ENCODE measurements at regions not wholly inside any gene's neighbourhood (a gene's known extent, or its start where the extent isn't known, plus 50 kb on each side); places are given as distances from the start of the nearest gene placed in this dataset.
"Not testable (repeated sequence)": the region's sequence is repeated elsewhere in the genome, so short reads cannot be mapped to it uniquely, and the experiment has no call there.

DNA sequence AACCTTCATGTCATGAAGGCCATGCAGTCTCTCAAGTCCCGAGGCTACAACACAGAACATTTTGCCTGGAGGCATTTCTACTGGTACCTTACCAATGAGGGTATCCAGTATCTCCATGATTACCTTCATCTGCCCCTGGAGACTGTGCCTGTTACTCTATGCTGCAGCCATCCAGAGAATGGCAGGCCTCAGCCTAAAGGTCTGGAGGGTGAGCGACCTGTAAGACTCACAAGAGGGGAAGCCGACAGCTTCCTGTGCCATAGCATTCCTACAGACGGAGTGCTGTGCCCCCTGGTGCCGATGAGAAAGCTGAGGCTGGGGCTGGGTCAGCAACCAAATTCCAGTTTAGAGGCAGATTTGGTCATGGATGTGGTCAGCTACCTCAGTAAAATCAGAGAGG, 51.3 kb upstream of the CADPS start:
- no peak for DNase-seq

DNA sequence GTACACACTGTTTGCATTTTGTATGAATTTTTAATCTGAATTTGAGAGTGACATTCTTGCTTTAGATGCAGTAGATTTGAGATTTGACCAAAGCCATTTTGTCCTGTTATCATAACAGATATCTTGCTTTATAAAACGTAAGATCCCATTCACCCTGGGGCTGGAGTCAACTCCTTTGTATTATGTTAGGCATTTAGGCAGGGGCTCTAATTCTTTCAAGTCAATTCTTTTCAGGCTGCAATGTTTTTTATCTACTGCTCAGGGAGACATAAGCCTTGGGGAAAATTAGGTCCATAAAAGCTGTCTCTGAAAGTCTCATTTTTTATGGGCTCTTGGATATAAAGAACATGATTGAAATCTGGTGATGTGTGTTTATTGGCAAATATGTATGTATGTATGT, 53.0 kb upstream of the CADPS start:
- no peak for DNase-seq

DNA sequence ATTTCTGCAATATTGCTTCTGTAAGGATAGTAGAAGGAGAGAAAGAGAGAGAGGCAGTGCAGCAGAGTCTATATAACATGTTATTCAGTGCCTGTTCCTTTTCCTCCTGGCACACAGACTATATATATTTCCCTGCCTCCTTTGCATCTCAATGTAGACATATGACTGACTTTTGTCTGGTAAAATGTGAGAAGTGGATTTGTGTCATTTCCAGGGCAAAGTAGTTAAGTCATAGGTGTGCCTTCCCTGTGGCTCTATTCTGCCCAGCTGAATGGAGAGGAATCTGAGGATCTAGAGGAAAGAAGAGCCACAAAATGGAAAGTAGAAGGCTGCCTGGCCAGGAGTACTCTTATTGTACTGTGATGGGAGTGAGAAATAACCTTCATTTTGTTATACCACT, 54.6 kb upstream of the CADPS start:
- no peak for DNase-seq

DNA sequence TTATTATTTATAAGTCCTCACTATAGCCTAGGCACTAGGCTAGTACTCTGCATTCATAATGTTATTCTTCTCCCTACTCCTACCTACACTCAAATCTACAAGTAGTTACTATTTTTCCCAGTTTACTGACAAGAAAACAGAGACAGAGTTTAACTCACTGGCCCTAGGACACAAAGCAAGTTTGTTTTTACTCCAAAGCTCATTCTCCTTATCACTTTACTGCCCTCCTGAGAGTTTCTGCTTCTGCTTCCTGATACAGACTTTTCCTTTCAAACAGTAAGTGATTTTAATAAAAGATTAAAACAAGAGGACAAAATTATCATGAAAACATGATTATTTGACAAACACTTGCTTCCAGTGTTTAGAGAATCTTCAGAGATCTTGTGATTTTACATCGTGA, 60.6 kb upstream of the CADPS start:
- no peak for DNase-seq

DNA sequence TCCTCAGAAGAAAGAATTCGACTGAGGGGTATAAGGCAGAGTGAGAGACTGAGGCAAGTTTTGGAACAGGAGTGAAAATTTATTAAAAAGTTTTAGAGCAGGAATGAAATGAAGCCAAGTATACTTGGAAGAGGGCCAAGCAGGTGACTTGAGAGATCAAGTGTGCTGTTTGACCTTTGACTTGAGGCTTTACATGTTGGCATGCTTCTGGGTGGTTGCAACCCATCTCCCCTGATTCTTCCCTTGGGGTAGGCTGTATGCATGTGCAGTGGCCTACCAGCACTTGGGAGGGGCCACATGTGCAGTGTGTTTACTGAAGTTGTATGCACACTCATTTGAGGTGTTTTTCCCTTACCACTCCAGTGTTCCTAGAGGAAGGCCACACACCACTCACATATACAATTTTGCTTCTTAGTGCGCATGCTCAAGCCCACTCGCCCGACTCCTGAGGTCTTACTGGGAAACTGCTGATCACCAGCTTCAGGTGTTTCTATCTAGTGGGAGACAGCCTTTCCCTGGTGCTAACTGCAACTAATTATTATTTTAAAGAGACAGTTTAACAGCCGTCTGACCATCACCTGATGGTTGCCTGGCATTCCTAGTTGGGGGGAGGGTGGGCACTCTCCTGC, 61.5 kb upstream of the CADPS start:
- DNase-seq = no peak

DNA sequence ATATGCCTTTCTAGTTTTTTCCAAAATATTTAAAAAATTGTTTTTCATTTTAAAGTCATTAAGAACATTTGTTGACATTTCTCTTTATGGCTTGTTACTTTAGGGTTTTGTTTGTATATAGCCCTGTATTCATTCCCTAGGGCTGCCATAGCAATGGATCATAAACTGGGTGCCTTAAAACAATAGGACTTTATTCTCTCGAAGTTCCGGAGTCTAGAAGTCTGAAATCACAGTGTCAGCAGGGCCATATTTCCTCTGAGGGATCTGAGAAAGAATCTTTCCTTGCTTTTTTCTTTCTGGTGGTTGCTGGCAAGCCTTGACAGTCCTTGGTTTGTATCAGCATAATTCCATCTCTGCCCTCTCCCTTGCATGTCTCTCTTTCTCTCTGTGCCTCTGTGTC, 63.4 kb upstream of the CADPS start:
- no peak for DNase-seq

DNA sequence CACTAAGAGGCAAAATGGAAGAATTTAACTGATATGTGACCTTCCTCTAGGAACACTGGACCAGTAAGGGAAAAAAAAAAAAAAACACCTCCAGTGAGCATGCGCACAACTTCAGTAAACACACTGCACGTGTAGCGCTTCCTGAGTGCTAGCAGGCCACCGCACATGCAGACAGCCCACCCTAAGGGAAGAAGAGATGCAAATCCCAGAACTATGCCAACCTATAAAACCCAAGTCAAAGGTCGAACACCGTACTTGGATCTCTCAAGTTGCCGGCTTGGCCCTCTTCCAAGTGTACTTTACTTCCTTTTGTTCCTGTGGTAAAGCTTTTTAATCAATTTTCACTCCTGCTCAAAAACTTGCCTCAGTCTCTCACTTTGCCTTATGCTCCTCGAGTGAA, 64.5 kb upstream of the CADPS start:
- DNase-seq = no peak

DNA sequence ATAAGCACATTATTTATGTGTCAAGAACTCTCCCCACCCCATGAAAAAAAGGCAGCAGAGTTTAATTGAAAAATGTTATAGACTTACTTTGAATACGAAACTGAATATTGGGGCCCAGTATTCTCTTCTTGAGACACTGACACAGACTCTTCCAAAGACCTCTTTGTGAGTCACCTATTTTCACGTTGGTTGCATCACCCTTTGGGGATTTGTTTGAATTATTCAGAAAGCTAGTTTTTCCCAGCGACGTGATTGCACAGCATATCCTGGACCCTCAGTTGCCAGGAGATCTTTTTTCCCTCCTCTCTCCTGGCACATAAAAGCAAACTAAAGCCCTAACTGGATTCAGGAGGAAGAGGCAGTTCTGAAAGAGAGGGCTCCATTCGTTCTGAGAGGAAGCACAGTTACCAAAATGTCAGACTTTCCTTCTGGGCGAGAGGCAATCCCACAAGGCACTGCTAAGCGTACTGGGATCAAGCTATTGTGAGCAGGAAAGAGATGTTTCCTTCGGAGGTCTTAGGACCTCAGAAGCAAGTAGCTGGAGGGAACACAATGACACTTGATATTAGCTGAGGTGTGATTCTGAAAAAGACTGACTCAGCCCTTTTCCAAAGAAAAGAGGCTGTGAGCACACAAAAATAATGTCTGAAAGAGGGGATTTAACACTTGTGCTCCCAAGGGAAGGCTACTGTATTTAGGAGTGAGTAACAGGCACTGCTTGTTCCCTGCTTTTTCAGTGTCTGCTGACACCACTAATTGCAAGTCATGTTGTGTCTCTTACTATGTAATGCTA, 65.8 kb upstream of the CADPS start:
- no peak for DNase-seq

DNA sequence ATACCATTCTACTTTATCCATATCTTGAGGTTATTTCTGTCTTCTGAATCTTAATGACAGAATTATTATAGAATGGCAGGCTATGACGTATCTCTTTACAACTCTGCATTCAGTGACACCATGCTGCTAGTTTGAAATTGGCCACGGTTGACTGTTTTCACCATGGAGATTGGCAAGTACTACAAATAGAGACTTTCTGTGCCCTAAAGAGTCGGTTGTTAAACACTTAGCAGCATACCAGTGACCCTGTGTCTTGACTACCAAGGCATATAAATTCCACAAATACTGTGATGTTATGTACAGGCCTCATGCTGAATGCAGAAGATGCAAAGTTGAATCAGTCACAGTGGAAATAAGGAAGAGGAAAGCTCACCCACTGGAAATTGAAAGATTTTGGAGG, 67.0 kb upstream of the CADPS start:
- DNase-seq = no peak

DNA sequence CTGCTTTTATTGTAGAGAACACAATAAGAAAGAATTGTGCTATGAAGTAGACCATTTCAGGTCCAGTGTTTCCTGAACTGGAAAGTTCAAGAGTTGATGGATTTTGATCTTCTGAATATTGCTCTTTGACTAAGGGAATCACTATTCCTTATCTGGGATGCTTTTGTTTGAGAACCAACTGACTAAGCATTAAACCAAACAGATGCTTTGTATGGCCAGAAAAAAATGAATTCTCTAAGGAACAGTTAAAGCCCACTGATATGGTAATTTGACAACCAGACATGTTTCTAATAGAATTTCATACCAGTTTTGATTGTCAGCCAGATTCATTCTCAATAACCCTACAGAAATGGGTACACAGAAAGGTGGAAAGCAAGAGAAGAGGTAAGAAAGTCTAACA, 67.5 kb upstream of the CADPS start:
- DNase-seq = no peak

DNA sequence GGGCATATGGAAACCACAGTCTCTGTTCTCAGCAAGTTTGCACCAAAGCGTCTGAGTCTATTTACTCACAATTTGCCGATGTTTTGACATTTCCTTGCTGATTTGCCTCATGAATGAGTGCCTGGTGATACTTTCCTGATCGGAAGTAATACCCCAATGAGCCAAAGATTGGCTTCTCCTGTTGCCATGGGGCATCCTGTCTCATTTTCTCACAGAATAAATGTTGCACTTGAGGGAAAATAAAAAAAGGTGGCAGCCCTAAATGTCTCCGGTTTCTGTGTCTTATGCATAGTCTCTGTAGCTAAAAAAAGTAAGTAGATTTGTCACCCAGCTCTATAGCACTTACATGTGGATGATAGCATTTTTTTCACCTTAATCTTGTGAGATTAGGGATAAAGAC, 73.7 kb upstream of the CADPS start:
- no peak for DNase-seq

DNA sequence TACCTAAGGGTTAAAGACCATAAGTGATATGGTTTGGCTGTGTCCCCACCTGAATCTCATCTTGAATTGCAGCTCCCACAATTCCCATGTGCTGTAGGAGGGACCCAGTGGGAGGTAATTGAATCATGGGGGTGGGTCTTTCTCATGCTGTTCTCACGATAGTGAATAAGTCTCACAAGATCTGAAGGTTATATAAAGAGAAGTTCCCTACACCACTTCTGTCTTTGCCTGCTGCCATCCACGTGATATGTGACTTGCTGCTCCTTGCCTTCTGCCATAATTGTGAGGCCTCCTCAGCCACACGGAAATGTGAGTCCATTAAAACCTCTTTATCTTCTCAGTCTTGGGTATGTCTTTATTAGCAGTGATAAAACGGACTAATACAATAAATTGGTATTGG, 75.0 kb upstream of the CADPS start:
- no peak for DNase-seq

DNA sequence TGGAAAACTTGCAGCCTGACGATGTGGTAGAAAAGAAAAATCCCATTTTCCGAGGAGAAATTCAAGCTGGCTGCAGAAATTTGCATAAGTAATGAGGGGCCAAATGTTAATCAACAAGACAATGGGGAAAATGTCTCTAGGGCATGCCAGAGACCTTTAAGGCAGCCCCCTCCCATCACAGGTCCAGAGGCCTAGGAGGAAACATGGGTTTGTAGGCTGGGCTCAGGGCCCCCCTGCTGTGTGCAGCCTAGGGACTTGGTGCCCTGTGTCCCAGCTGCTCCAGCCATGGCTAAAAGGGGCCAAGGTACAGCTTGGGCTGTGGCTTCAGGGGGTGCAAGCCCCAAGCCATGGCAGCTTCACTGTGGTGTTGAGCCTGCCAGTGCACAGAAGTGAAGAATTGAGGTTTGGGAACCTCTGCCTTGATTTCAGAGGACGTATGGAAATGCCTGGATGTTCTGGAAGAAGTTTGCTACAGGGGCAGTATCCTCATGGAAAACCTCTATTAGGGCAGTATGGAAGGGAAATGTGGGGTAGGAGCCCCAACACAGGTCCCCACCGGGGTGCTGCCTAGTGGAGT, 75.9 kb upstream of the CADPS start:
- DNase-seq = no peak

DNA sequence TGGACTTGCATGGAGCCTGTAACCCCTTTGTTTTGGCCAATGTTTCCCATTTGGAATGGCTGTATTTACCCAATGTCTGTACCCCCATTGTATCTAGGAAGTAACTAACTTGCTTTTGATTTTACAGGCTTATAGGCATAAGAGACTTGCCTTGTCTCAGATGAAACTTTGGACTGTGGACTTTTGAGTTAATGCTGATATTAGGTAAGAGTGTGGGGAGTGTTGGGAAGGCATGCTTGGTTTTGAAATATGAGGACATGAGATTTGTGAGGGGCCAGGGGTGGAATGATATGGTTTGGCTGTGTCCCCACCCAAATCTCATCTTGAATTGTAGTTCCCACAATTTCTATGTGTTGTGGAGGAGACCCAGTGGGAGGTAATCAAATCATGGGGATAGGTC, 76.7 kb upstream of the CADPS start:
- not testable (repeated sequence) for DNase-seq

DNA sequence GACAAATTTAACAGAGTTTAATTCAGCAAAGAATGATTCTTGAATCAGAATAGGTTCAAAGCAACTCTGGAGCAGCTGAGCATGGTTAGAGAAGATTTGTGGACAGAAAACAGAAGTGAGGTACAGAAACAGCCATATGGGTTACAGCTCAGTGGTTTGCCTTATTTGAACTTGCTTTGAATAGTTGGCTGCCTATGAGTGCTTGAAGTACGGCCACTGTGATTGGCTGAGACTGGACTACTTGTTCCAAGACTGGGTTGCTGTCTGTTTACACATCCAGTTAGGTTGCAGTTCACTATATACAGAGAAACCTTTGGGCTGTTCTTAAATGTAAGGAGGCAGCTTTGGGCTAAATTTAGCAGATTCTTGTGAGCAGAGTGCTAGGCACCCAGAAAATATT, 79.4 kb upstream of the CADPS start:
- DNase-seq = no peak

DNA sequence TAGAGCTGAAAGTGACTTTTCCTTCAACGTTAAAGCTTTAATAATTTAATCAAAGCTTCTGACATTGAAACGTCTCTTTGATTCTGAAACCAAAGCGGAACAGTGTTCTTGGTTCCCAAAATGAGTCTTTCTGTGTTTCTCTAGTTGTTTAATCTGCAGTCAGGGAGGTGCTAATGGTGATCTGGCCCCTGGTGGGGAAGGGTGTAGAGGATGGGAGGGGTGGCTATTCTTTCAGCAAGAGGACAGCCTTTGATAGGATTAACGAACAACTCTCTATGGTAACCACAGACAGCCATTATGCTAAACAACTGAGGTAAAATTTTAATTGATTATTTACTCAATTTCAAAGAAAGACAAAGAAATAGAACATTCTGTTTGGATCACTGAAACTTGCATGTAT, 79.9 kb upstream of the CADPS start:
- DNase-seq = no peak

DNA sequence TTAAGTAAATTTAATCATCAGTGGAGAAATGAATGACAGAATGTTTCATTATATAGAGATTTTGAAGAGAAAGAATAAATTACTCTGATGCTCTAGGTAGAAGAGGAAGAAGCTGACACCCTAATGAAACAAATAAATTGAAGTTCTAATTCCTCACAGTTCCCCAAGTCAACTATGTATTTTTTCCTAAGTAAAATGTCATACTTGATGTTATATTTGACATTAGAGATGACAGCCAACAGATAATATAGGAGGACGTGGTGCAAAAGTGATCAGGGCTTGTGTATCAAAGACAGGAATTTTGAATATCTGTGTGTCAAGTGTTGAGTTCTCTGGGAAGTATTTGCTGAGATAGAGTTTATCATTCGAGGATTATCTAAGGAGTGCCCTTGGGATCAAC, 81.2 kb upstream of the CADPS start:
- no peak for DNase-seq

DNA sequence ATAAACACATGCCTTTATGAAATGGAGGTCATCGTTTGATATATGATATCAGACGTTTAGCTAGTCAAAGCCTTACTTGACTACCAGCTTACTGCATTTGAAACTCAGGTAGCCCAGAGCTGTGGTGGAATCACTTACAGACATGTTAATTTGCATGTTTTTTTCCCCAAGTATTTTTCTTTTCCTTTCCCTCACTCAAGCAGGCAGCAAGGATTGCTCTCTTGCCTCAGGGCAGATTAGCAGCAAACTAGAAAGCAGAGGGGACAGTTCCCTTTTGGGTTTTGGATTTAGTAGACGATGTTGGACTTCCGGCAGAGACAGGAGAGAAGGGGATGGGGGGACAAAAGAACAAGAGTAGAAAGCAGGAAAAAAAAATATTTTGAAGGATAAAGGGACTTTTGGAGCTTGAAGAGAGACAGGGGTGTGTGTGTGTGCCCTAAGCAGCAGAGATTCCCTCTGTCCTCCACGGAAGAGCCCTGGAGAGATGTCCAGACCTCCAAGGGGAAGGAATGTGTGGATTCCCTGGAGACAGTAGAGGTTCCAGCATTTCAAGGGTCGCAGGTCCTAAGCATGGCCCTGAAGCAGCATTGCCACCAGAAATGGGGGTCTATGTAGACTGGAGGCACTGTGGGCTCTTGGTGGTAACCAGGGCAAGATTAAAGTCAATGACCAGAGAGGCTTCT, 86.8 kb upstream of the CADPS start:
- no peak for DNase-seq

DNA sequence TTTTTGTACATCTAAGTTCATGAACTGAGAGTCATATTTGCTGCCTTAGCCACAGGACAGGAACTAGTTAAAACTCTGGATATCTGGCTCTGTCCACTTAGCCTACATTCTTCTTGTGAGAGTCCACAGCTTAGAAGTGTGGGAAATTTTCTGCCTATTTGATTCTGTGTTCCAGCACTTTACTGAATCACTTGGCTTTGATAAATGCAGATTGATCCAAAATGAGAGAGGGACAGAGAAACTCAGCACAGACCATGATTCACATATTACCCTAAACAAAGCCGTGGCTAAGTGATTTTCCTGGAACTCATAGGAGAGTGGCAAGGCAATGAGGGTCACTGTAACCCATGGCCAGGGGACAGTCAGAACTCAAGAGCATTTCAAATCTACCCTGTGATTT, 87.5 kb upstream of the CADPS start:
- DNase-seq = no peak

DNA sequence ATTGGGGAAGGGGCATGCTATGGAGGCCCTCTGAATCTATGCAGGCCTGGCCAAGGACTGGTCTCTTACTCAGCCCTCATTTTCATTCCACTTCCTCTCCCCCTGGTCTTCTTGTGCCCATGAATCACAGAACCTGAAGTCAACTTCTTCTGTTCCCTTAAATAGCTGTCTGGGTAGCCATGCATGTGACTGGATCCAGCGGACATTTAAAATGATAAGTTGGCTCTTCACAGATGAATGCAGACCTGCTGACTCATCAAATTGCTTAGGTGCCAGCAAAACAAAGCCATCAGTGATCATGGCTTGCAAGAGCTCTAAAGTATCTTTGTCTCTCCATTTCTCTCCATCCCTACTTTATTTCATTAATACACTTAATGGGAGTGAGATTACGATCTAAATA, 90.1 kb upstream of the CADPS start:
- no peak for DNase-seq

DNA sequence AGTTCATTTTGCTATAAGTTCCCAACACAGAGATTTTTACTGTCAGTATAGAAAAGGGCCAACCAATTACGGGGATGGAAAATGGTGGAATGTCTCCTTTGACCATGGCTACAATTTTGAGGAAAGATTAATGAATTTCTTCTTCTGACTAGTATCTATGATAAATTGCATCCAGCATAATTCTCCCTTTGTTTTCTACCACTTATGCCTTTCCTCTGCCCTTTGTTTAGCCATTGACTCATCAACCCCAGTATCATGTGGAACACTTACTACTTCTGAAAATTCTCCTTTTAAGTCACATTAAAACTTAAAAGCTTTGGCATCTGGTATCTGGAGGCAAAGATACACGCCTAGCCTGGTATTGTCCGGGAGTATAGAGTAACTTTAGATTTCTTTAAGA, 92.9 kb upstream of the CADPS start:
- no peak for DNase-seq

DNA sequence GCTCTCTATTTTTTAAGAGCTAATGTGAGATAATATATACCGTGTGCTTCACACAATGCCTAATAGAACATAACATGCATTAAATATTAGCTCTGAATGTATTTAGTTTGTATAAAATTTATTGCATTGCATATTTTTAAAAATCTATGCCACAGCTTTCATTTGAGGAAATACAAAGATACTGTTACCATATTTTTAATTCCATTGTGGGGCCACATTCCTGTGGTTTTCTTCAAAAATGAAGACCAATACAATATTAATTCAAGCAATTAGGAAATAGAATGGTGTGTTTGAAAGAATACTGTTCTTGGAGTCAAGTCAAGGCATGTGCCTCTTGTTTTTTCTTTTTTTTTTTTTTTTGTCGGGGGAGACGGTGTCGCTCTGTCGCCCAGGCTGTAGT, 95.4 kb upstream of the CADPS start:
- DNase-seq = no peak

DNA sequence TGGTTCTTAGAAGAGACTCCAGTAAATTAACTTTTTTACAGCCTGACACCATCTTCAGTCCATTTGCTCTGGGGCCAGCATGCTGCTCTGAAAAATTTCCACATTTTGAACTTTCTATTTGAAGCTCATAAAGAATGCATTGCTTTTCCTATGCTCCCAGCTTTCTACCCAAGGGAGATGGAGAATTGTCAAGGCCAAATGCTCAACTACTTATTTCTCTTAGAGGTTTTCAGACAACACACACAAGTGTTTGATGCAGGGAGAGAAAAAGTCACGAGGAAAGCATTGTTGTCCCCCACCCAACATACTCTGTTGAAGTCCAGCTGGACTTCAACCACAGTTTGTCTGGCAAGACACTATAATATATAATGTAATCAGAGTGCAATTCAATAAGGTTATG, 100.3 kb upstream of the CADPS start:
- no peak for DNase-seq

DNA sequence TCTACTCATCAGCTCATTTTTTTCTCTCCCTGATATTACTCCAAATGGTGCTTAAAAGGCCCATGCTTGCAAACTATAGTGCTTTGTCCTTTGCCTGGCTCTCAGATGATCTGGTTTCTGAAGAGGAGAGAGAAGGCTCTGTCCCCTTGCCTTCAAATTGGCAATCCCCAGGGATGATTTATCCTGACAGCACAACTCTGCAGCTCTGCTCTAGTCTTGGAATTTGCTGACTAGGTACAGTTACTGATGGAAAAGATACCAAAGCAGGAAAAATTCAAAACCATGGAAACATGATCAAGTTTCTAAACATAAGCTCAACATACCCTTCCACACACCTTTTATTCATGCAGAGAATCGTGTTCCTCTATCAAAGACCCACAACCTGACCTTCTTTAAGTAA, 106.7 kb upstream of the CADPS start:
- no peak for DNase-seq
